ENCODE measurements at regions not wholly inside any gene's neighbourhood (a gene's known extent, or its start where the extent isn't known, plus 50 kb on each side); places are given as distances from the start of the nearest gene placed in this dataset.
"Not testable (repeated sequence)": the region's sequence is repeated elsewhere in the genome, so short reads cannot be mapped to it uniquely, and the experiment has no call there.

DNA sequence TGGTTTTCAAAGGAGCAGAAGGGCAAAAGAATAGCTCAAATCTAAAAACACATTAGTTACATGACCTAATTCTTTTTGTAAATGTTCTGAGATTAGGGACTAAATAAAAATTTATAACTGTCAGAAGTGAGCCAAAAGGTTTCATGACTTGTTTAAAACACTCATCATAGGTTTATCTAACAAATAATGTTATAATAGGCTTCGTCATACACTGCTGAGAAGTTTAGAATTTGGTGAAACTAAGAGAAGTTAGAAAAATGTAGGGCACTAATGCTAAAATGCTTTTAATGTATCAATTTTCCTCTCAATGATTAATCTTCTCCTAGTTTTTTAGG, 468.8 kb upstream of the CDIN1 start:
- no peak for DNase-seq

- DNase-seq = no peak
These were observed 462.1 kb upstream of the CDIN1 start for GRCh38 chr15:36117296-36117787.

GRCh38 chr15:36126194-36126593, 453.2 kb upstream of the CDIN1 start:
- DNase-seq = no peak

DNA sequence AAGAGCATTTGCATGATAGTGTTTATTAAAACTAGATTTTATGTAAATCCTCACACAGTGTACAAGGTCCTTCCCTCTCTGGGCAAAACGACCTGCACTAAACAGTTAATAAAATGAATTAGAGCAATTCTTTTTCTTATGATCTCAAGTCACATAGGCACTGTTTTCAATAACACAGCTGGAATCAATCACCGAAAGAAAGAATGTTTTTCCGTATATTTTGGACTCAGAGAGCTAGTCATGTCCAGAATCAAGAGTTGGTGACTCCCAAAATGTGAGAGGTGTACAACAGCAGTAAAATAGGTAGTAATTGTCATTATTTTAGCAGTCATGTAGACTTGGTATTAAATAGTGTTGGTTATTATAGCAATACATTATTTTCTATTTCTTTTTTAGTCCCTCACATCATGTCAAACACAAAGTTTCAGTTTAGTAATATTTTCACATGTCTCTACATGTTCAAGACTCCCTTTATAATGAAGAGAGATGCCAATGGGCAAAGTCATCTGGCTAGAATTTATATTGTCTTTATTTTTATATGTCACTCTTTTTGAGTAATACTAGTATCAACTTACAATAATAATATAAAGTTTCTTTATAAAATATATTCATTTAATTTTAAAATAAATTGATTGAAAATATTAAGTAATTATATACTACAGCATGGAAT, 448.6 kb upstream of the CDIN1 start:
- no peak for DNase-seq

DNA sequence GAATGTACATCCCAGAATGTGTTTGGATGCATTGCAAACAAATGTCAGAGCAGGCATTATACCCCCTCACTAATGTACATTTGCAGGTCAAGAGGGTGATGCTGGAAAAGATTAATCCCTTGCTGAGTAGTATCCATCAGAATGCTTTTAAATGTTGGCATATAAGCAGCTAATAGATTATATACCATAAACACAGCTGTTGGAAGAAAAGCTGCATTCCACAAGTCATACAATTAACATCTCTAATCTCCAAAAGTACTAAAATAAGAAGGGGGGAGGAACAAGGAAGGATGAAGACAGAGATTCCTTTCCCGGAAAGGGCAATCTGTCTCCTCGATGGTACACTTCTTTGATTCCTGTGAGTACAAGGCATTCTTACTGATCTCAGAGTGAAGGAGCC, 445.7 kb upstream of the CDIN1 start:
- no peak for DNase-seq

DNA sequence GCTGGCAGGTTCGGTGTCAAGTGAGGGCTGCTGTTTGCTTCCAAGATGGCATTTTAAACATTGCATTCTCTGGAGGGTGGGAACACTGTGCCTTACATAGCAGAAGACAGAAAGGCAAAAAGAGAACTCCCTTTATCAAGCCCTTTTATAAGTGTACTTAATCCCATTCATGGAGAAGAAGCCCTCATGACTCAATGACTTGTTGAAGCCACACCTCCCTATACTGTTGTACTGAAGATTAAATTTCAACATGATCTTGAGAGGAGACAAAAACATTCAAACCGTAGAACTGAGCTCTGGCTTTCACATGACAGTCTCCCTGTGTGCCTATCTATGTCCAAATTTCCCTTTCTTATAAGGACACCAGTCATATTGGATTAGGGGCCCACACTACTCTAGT, 443.4 kb upstream of the CDIN1 start:
- DNase-seq = no peak

GRCh38 chr15:36152936-36153335, 426.5 kb upstream of the CDIN1 start:
- no peak for DNase-seq

- no peak for DNase-seq
These were observed 422.5 kb upstream of the CDIN1 start for GRCh38 chr15:36156879-36157427.

DNA sequence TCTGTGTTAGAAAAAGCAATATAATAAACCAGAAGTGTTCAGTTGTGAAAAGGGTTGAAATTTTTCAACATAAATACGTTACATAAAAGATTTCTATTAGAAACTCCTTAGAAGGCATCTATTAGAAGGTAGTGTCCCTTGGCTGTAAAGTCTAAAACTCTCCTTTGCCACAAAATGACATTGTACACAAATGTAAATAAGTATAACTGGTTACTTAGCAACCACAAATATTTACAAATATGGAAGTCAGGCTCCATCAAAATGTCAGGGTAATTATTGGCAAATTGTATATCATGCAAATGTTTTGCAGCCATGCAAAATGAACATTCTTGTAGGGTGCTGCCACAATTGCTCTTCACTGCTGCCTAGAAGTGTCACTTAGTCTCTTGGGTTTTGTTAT, 419.1 kb upstream of the CDIN1 start:
- DNase-seq = peak; percentile 5 to 15

DNA sequence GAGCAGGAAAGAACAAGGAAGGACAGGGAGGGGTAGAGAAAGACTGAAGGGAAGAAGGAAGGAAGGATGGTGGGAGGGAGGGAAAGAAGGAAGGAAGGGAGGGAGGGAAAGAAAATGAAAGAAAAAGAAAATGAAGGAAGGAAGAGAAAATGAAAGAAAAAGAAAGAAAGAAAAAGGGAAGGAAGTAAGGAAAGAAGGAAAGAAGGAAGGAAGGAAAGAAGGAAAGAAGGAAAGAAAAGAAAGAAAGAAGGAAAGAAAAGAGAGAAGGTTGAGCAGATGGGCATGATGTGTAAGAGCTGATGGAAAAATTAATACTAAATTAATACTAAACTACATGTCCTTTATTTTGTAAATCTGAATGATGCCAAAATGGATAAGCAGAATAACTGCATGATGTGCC, 418.3 kb upstream of the CDIN1 start:
- no peak for DNase-seq

- no peak for DNase-seq
These were observed 417.6 kb upstream of the CDIN1 start for GRCh38 chr15:36161771-36162212.

GRCh38 chr15:36163983-36164382, 415.4 kb upstream of the CDIN1 start:
- DNase-seq = not testable (repeated sequence)

- DNase-seq = no peak
These were observed 406.5 kb upstream of the CDIN1 start for GRCh38 chr15:36172955-36173354.

- no peak for DNase-seq
These were observed 404.2 kb upstream of the CDIN1 start for GRCh38 chr15:36175186-36175740.

DNA sequence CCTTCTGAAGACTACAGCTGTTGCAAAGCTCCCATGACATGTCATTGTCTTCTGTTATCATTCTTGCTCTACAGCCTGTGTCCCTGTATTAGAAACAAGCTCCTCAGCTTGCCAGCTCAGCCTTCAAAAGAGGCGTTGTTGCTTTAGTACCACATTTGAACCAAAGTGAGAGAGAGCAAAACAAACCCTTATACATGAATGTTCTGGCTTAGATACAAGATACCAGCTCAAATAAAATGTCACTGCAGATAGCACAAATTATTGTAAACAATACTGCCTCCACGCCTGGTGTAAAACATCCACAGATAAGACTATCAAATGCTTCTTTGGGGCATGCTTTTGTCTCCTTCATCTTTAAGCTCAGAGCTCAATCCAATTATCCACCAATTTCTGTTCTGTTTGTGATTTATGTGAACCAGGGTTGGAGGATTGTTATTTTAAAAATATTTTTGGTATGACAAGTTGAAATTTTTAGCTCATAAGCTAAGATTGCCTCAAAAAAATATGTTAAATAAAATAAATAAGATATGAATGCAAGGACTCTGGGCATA, 403.6 kb upstream of the CDIN1 start:
- DNase-seq = no peak

GRCh38 chr15:36177590-36178302, 401.7 kb upstream of the CDIN1 start:
- peak; percentile 89 to 99 for DNase-seq

- peak in 1 of 2 experiments; percentile 58 for DNase-seq
These were observed 401.2 kb upstream of the CDIN1 start for GRCh38 chr15:36178303-36178633.

- DNase-seq = no peak
These were observed 396.2 kb upstream of the CDIN1 start for GRCh38 chr15:36183201-36183600.

DNA sequence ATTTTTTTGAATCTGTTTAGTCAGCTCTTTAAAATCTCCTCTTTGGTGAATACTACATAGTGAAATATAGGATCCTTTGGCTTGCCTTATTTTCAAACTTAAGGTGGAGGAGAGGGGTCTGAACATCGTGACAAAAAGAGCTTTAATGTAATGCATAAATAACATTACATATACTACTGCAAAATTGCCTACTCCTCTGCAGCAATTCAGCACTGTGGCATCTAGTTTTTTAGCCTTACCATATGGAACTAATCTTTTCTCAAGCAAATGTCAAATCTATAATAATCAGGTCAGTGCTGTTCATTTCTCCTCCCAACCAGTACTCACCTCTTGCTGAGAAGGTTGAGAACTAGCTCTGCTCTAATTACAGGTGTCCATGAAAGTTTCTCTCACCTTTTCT, 394.0 kb upstream of the CDIN1 start:
- no peak for DNase-seq

DNA sequence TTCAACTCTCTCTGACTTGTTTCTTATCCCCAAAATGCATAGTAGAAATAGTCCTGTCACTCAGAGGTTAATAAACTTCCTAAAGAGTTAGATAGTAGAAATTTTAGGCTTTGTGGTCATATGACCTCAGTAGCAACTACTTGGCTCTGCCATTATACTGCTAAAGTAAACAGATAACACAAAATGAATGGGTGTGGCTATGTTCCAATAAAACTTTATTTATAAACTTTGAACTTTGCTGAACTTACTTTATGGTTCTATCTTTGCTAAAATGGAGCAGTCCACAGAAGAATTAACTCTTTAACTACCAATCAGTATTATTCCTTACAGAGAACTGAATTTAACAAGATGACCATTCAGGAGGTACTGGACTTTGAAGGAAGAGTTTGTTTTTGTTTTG, 393.6 kb upstream of the CDIN1 start:
- no peak for DNase-seq

- DNase-seq = no peak
These were observed 393.1 kb upstream of the CDIN1 start for GRCh38 chr15:36186376-36186775.

GRCh38 chr15:36191459-36191858, 388.0 kb upstream of the CDIN1 start:
- DNase-seq = no peak

- DNase-seq = not testable (repeated sequence)
These were observed 383.9 kb upstream of the CDIN1 start for GRCh38 chr15:36195361-36196007.
